A549 (cell line): ENCODE measurements at regions not wholly inside any gene's neighbourhood (a gene's known extent, or its start where the extent isn't known, plus 50 kb on each side); places are given as distances from the start of the nearest gene placed in this dataset.

Source experiments
- ATAC-seq, 2 experiments: fragments of 200-7000 bp in 1 of 2; fragments of >200 bp in 1 of 2; cut with Nextera tagmentation in 1 of 2; cut with Tn5 transposase in 1 of 2; 3 replicates each; pipeline versions ENCODE4 v1.8.0 to v1.9.1; 2018 to 2020; ENCODE audit warnings: mild to moderate bottlenecking in 1 of 2, moderate library complexity in 1 of 2
- CTCF ChIA-PET: fragments of 300-600 bp; sonication (Branson Sonifier 250); formaldehyde crosslinking; extraction: SDS; loops from one replicate; lab custom pipeline; 2021; ENCODE audit warnings: antibody characterized with exemption, inconsistent platforms; lab: Yijun Ruan, JAX
- POLR2A ChIA-PET: fragments of 350-600 bp; formaldehyde crosslinking; extraction: SDS; loops from one replicate; lab custom pipeline; 2021; ENCODE audit warnings: antibody characterized with exemption, inconsistent platforms; lab: Yijun Ruan, JAX
- DNase-seq, 2 experiments: peaks; one replicate each; pipeline versions ENCODE4 v3.0.0 to v3.0.0-alpha.2; 2011 to 2016; ENCODE audit warnings: low read depth in 1 of 2, low spot score in 1 of 2
- FAIRE-seq: peaks from 2 replicates; lab custom pipeline; 2011; peaks lifted over from hg19 to GRCh38; lab: Jason Lieb, UNC
- H3K27ac ChIP-seq, 2 experiments: fragments of >200 bp; sonication (Bioruptor Twin); formaldehyde crosslinking; 3 replicates each; pipeline ENCODE4 v1.5.1; 2016 to 2017
- H3K4me1 ChIP-seq: fragments of >200 bp; sonication (Bioruptor Twin); formaldehyde crosslinking; 3 replicates; pipeline ENCODE4 v1.6.1; 2016
- H3K4me2 ChIP-seq: fragments of >200 bp; sonication (Bioruptor Twin); formaldehyde crosslinking; 3 replicates; pipeline ENCODE4 v1.6.1; 2016
- H3K4me3 ChIP-seq: fragments of >200 bp; sonication (Bioruptor Twin); formaldehyde crosslinking; 3 replicates; pipeline ENCODE4 v1.5.1; 2016
- H3K9me3 ChIP-seq: fragments of >200 bp; sonication (Bioruptor Twin); formaldehyde crosslinking; 3 replicates; pipeline ENCODE4 v1.6.1; 2016
- ATOH8 ChIP-seq: fragments of 250-450 bp; sonication (Bioruptor Pico); IDR thresholded peaks from 2 replicates; pipeline ENCODE4 v1.5.0; 2020; ENCODE audit warnings: low read depth, mild to moderate bottlenecking, moderate library complexity
- CBX2 ChIP-seq: fragments of 200-600 bp; sonication (generic); IDR thresholded peaks from 2 replicates; pipeline ENCODE4 v1.6.1; 2016; ENCODE audit warnings: low read depth, mild to moderate bottlenecking, borderline replicate concordance
- CEBPB ChIP-seq, 2 experiments: fragments of >200 bp in 1 of 2; sonication (Bioruptor Twin) in 1 of 2; formaldehyde crosslinking in 1 of 2; IDR thresholded peaks; 2 replicates each; pipeline ENCODE4 v1.6.1; 2012 to 2016
- EHF ChIP-seq: fragments of 250-450 bp; sonication (Bioruptor Pico); IDR thresholded peaks from 2 replicates; pipeline ENCODE4 v1.5.0; 2020; ENCODE audit warnings: mild to moderate bottlenecking
- ESRRA ChIP-seq: fragments of 150-350 bp; IDR thresholded peaks from 2 replicates; pipeline ENCODE4 v1.6.1; 2014; ENCODE audit warnings: mild to moderate bottlenecking, low read length, borderline replicate concordance
- FOSL2 ChIP-seq, 2 experiments: fragments of 450-650 bp in 1 of 2; fragments of >200 bp in 1 of 2; sonication (Bioruptor Twin) in 1 of 2; formaldehyde crosslinking; IDR thresholded peaks; 2 replicates each; pipeline versions ENCODE4 v1.5.0 to v1.6.1; 2016 to 2020; ENCODE audit warnings: mild to moderate bottlenecking in 1 of 2, moderate library complexity in 1 of 2
- JUN ChIP-seq, 2 experiments: fragments of >200 bp; sonication (Bioruptor Twin); formaldehyde crosslinking; IDR thresholded peaks; 2 replicates in 1 of 2; 3 replicates in 1 of 2; pipeline ENCODE4 v1.6.1; 2016 to 2017
- KDM5A ChIP-seq: fragments of 200-600 bp; sonication (generic); IDR thresholded peaks from 2 replicates; pipeline ENCODE4 v1.6.1; 2016; ENCODE audit warnings: antibody characterized with exemption, mild to moderate bottlenecking
- MAZ ChIP-seq: fragments of 150-350 bp; IDR thresholded peaks from 2 replicates; pipeline ENCODE4 v1.6.1; 2014; ENCODE audit warnings: antibody characterized with exemption, low read depth, low read length, borderline replicate concordance
- NFE2L2 ChIP-seq: fragments of 150-350 bp; conservative IDR thresholded peaks from 2 replicates; pipeline ENCODE4 v1.6.1; 2014; ENCODE audit warnings: low read length
- PHF8 ChIP-seq: fragments of 200-600 bp; sonication (generic); IDR thresholded peaks from 2 replicates; pipeline ENCODE4 v1.6.1; 2016; ENCODE audit warnings: low read depth, mild to moderate bottlenecking, antibody characterized with exemption, moderate library complexity, borderline replicate concordance
- RAD21 ChIP-seq, 2 experiments: fragments of >200 bp in 1 of 2; sonication (Bioruptor Twin) in 1 of 2; formaldehyde crosslinking in 1 of 2; IDR thresholded peaks in 1 of 2; conservative IDR thresholded peaks in 1 of 2; 2 replicates in 1 of 2; 3 replicates in 1 of 2; pipeline ENCODE4 v1.6.1; 2012 to 2018; ENCODE audit warnings: inconsistent platforms in 1 of 2
- RARB ChIP-seq: fragments of 250-450 bp; sonication (Bioruptor Pico); IDR thresholded peaks from 2 replicates; pipeline ENCODE4 v1.8.0; 2021; ENCODE audit warnings: mild to moderate bottlenecking, moderate library complexity
- RCOR1 ChIP-seq: fragments of 150-350 bp; IDR thresholded peaks from 2 replicates; pipeline ENCODE4 v1.6.1; 2014; ENCODE audit warnings: antibody characterized with exemption, low read length, low read depth
- REST ChIP-seq: fragments of 200-600 bp; sonication (generic); IDR thresholded peaks from 2 replicates; pipeline ENCODE4 v1.6.1; 2016; ENCODE audit warnings: antibody characterized with exemption, mild to moderate bottlenecking, moderate library complexity
- RNF2 ChIP-seq: fragments of 200-600 bp; sonication (generic); IDR thresholded peaks from 2 replicates; pipeline ENCODE4 v1.6.1; 2016; ENCODE audit warnings: low read depth, mild to moderate bottlenecking, antibody characterized with exemption, moderate library complexity, borderline replicate concordance
- WGBS: methylation state at CpG from one replicate; pipeline ENCODE4 v1.1.6; 2017; ENCODE audit errors: missing lambda C conversion rate; 5-methylcytosine and 5-hydroxymethylcytosine counted together
- TF ChIP-seq, protein P1 (sequence below): fragments of >200 bp; sonication (Bioruptor Twin); formaldehyde crosslinking; IDR thresholded peaks from 3 replicates; pipeline ENCODE4 v1.6.1; 2016
- TF ChIP-seq, protein P2 (sequence below): IDR thresholded peaks from 2 replicates; pipeline ENCODE4 v1.6.1; 2012

DNA sequence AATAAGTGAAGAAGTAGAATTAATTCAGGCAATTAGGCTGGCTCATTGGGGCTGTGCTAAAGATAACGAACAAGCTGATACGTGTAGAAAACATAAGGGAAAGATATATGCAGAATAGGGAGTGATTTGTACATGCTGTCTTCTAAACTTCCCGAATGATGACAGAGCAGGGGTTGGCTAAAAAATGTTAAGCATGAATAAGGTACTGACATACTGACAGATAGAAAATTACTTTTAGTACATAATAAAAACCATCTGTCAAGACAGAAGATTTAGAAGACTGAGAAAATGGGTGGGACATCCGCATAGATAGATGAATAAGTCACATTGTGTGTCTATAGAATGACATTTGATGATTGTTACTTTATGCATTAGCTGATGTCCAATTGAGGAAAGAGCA is 158.8 kb upstream of the ZNF804B start:
- no peak for TF ChIP-seq NFE2L2
- CTCF ChIA-PET, result no interaction called here
- Histone ChIP-seq H3K4me1 (no peaks in the 10 kb centered on the region), H3K27ac (no peak overlapping the region), H3K4me3 (no peak overlapping the region), H3K9me3 (no peaks in the 10 kb centered on the region), H3K4me2 (no peak overlapping the region)
- 1% methylated on average over 4 of the region's 4 CpGs for WGBS
- FAIRE-seq (no peak), DNase-seq (no peak), ATAC-seq (no peak)
- POLR2A ChIA-PET, result no interaction called here

DNA sequence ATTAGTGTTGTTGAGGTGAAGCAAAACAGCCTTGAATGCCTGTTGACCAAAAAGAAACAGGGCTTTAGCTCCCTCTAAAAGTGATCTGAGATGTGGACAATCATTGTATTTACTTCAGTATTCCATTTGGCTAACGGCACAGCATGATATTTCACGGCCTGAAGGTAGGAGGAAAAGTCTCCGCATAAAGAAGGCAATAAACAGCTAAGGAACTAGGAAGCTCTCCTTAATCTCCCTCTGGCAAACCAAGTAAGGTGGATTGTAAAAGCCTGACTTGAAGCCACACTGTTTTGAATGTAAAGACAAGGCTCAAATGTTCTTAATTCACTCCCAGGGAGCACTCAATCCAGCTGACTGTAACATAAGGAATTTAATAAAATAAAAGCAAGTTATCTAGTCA is 160.0 kb upstream of the ZNF804B start:
- DNase-seq (no peak), ATAC-seq (no peak), FAIRE-seq (no peak)
- no peak overlapping the region for H3K4me3 ChIP-seq
- no peaks in the 10 kb centered on the region for H3K4me1 ChIP-seq
- 21% methylated on average over 3 of the region's 3 CpGs for WGBS
- TF ChIP-seq CEBPB (IDR thresholded peaks at IDR 0.05), result no peak
- TF ChIP-seq, all 56 proteins: peak for 0
- Histone ChIP-seq H3K4me2 (no peak overlapping the region), H3K9me3 (no peaks in the 10 kb centered on the region), H3K27ac (no peak overlapping the region)
- CTCF ChIA-PET, result no interaction called here
- POLR2A ChIA-PET, result no interaction called here

- H3K9me3 ChIP-seq, result no peaks in the 10 kb centered on the region
- H3K4me3 ChIP-seq, result no peak overlapping the region
- no peak overlapping the region for H3K27ac ChIP-seq
- CTCF ChIA-PET, result no interaction called here
- no peak overlapping the region for H3K4me2 ChIP-seq
- DNase-seq, result no peak
- POLR2A ChIA-PET, result no interaction called here
- TF ChIP-seq RAD21 (conservative IDR thresholded peaks at IDR 0.05 in 1 of 2, IDR thresholded peaks at IDR 0.05 in 1 of 2) (no peak), JUN (IDR thresholded peaks at IDR 0.05) (no peak), RARB (CRISPR knock-in tag) (no peak), REST (no peak), RNF2 (no peak), ESRRA (no peak), PHF8 (no peak), CBX2 (no peak), ATOH8 (CRISPR knock-in tag) (no peak), MAZ (no peak), RCOR1 (no peak)
- TF ChIP-seq, protein P1, sequence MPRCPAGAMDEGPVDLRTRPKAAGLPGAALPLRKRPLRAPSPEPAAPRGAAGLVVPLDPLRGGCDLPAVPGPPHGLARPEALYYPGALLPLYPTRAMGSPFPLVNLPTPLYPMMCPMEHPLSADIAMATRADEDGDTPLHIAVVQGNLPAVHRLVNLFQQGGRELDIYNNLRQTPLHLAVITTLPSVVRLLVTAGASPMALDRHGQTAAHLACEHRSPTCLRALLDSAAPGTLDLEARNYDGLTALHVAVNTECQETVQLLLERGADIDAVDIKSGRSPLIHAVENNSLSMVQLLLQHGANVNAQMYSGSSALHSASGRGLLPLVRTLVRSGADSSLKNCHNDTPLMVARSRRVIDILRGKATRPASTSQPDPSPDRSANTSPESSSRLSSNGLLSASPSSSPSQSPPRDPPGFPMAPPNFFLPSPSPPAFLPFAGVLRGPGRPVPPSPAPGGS, result no peak
- ATAC-seq, result no peak
- WGBS, result 4% methylated on average over 2 of the region's 2 CpGs
- FAIRE-seq, result no peak
- no peaks in the 10 kb centered on the region for H3K4me1 ChIP-seq
These were observed 161.5 kb upstream of the ZNF804B start for GRCh38 chr7:88597941-88598425.

GRCh38 chr7:88590963-88591362 is 168.5 kb upstream of the ZNF804B start:
- no peaks in the 10 kb centered on the region for H3K9me3 ChIP-seq
- no peak for FAIRE-seq
- TF ChIP-seq KDM5A (no peak), RARB (CRISPR knock-in tag) (no peak), FOSL2 (IDR thresholded peaks at IDR 0.05) (no peak), FOSL2 (CRISPR knock-in tag; IDR thresholded peaks at IDR 0.05) (no peak), EHF (CRISPR knock-in tag) (no peak)
- TF ChIP-seq, protein P2, sequence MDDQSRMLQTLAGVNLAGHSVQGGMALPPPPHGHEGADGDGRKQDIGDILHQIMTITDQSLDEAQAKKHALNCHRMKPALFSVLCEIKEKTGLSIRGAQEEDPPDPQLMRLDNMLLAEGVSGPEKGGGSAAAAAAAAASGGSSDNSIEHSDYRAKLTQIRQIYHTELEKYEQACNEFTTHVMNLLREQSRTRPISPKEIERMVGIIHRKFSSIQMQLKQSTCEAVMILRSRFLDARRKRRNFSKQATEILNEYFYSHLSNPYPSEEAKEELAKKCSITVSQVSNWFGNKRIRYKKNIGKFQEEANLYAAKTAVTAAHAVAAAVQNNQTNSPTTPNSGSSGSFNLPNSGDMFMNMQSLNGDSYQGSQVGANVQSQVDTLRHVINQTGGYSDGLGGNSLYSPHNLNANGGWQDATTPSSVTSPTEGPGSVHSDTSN, result no peak
- TF ChIP-seq, all 56 proteins: peak for 0
- Histone ChIP-seq H3K4me1 (no peaks in the 10 kb centered on the region), H3K4me2 (no peak overlapping the region), H3K4me3 (no peak overlapping the region), H3K27ac (no peak overlapping the region)
- CTCF ChIA-PET, result no interaction called here
- 5% methylated on average over 2 of the region's 2 CpGs for WGBS
- POLR2A ChIA-PET, result no interaction called here
- DNase-seq (no peak), ATAC-seq (no peak)
